AG20443 (cell line): ENCODE measurements at regions not wholly inside any gene's neighbourhood (a gene's known extent, or its start where the extent isn't known, plus 50 kb on each side); places are given as distances from the start of the nearest gene placed in this dataset.

Source experiments
- DNase-seq: peaks from one replicate; pipeline ENCODE4 v3.0.0; 2012; ENCODE audit warnings: low spot score, mixed read lengths

GRCh38 chr17:33404070-33404819, 111.2 kb upstream of the ASIC2 start:
- no peak for DNase-seq

GRCh38 chr17:33416131-33416530, 123.0 kb upstream of the ASIC2 start:
- no peak for DNase-seq

GRCh38 chr17:33421933-33422332, 128.8 kb upstream of the ASIC2 start:
- DNase-seq = no peak

- DNase-seq = no peak
Observed at GRCh38 chr17:33433581-33433980, 140.5 kb upstream of the ASIC2 start.

DNA sequence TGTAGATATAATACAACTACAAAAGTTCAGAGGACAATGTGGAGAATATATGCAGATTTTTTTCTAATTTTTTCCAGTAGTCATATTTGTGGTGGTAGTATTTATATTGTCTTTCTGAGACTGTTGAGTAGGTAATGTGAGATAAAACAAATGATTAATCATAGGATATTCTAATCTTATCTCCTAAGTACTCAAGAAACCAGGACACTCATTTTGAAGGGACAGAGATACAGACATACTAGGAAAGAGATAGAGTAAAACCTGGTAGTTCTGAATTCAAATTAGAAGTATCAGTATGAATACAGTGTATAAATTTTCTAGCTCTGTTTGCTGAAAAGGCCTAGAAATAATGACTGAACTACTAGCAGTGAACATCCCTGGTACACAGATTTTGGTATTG, 141.7 kb upstream of the ASIC2 start:
- no peak for DNase-seq

GRCh38 chr17:33435721-33436301, 142.7 kb upstream of the ASIC2 start:
- peak; percentile 25 for DNase-seq

GRCh38 chr17:33436321-33436720, 143.2 kb upstream of the ASIC2 start:
- DNase-seq = peak; percentile 29

DNA sequence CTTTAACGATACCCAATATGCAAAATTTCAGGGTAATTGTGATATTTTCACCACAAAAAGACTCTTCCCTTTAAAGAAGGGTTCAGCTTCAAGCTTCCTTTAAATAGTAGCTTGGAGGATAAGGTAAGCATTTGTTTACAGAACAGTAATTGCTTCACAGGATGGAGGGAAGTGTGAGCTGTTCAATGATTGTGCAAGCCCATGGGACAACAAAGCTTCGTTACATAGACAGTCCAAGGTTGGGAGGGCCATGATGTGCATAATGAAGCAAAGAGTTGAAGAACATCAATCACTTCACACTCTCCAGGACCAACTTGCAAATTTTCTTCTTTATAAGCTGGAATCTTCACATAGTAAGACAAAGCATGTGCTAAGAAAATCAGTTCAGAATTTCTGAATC, 145.0 kb upstream of the ASIC2 start:
- no peak for DNase-seq

DNA sequence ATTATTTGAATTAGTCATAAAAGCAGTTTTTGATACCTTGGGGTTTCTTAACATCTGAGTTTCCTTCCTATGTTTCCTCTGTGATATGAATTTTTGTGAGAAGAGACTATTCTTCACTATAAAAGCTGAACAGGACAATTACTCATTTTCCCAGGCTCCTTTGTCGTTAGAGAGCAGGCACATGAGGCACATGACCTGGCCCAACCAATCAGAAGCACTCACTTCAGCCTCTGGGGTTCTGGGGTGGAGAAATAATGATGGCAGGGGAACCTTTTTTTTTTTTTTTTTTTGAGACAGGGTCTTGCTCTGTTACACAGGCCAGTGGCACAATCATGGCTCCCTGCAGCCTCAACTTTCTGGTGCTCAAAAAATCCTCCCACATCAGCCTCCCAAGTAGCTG, 145.5 kb upstream of the ASIC2 start:
- no peak for DNase-seq

DNA sequence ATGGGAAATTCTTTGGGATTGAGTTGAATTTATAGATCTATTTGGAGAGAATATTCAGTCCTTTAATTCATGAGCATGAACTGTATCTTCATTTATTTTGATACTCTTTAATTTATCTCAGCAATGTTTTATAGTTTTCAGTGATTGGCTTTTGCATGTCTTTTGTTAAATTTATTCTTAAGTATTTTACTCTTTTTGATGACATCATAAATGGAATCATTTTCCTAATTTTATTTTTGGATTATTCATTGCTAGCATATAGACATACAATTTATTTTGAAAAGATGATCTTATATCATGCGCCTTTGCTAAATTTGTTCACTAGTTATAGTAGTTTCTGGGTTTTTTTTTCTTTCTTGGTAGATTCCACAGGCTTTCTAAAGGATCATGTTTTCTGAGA, 149.2 kb upstream of the ASIC2 start:
- DNase-seq = no peak

DNA sequence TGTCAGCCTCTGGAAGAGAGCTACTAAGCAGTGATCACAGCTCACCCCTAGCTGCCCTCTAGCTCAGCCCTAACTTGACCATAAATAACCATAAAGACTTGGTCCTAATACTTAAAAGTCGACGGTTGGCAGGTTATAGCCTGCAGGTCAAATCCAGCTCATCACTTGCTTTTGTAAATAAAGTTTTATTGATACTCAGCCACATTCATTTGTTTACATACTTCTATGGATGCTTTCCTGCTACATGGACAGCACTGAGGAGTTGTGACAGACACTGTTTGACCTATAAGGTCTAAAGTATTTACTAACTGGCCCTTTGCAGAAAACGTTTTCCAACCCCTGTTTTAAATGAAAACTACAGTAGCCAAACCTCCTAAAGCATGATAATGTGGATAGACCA, 151.6 kb upstream of the ASIC2 start:
- DNase-seq = no peak

- DNase-seq = no peak
Observed at GRCh38 chr17:33447090-33447489, 154.0 kb upstream of the ASIC2 start.

GRCh38 chr17:33451221-33451620, 158.1 kb upstream of the ASIC2 start:
- no peak for DNase-seq

GRCh38 chr17:33457477-33457876, 164.4 kb upstream of the ASIC2 start:
- DNase-seq = no peak

GRCh38 chr17:33459078-33459940, 166.2 kb upstream of the ASIC2 start:
- no peak for DNase-seq

- no peak for DNase-seq
Observed at GRCh38 chr17:33460781-33461450, 167.8 kb upstream of the ASIC2 start.

- DNase-seq = no peak
Observed at GRCh38 chr17:33463887-33464286, 170.8 kb upstream of the ASIC2 start.

DNA sequence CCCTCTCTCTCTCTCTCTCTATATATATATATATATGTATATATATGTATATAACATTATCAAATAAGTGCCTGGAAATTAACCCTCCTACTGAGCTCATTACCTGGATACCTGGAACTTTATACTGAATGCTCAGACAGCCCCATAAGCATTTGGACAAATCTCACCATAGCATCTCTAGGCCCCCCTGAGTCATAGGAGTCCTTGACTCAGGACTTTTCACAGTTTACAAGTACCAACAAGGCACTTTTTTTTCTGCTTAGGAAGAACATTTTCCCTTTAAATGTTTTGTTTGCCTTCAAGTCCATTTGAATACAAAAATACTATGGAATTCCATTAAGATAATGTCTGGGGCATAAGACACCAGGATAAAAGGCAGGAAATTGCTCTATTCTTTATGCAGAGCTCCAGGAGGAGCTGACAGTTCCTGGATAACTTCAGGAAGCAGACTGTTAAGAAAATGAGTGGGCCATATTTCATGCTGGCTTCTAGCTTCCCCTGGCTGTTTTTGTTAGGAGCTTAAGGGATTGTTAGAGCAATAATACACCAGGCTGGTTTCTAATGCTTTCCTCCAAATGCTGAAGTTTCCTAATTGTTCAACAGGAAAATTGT, 171.7 kb upstream of the ASIC2 start:
- no peak for DNase-seq

DNA sequence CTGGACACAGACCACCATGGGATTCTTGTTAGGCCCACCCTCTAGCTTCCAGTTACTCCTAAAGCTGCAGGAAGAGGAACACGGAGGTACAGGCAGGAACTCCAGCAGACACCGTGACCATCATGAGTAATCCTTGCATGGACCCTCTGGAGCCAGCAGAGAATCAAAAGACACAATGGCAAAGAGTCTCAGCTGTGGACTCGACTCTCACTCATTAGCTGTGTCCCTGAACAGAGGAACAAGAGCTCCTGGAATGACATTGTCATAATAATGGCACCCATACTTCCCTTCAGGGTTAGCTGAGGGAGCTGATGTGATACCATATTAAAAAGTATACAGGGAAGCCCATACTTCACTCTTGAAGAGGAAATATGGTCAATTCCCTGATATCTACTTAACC, 176.3 kb upstream of the ASIC2 start:
- no peak for DNase-seq

- DNase-seq = peak; percentile 77
Observed at GRCh38 chr17:33469911-33470310, 176.8 kb upstream of the ASIC2 start.

DNA sequence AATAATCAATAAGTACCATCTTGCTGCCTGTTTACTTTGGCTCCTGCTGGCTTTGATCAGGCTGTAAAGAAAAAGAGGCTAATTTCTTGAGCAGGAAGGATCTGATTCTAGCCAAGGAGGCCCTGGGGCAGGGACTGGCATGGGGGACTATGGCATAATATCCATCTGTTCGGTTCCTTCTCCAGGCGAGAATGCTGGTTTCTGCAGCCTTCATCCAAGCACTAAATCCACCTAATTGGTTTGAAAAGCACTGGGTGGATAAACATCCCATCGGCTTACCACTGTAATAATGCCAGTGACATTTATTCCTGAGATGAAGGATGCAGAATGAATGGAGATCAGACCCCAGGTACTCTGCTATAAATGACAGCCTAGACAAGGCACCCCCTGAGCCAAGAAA, 180.0 kb upstream of the ASIC2 start:
- no peak for DNase-seq

GRCh38 chr17:33474789-33475188, 181.7 kb upstream of the ASIC2 start:
- DNase-seq = no peak
